WTC11 (cell line): ENCODE measurements at regions not wholly inside any gene's neighbourhood (a gene's known extent, or its start where the extent isn't known, plus 50 kb on each side); places are given as distances from the start of the nearest gene placed in this dataset.

ENCODE experiments used
- ATAC-seq: fragments of 200-7000 bp; cut with Tn5 transposase; 2 replicates; pipeline ENCODE4 v1.10.0; 2021; ENCODE audit warnings: mild to moderate bottlenecking, moderate library complexity
- CTCF ChIA-PET: fragments of 300-600 bp; sonication (Branson Sonifier 250); formaldehyde crosslinking; loops from one replicate; lab custom pipeline; 2021; ENCODE audit warnings: antibody characterized with exemption; lab: Charles Lee
- POLR2A ChIA-PET: fragments of 350-600 bp; sonication (Branson Sonifier 250); formaldehyde crosslinking; loops from one replicate; lab custom pipeline; 2021; ENCODE audit warnings: antibody characterized with exemption; lab: Charles Lee
- DNase-seq: peaks from one replicate; pipeline ENCODE4 v3.0.0; 2021; ENCODE audit warnings: low spot score
- H3K27ac Mint-ChIP-seq: 2 replicates; pipeline ENCODE4 v1.8.0; 2021; ENCODE audit warnings: mixed read lengths
- H3K27me3 Mint-ChIP-seq: 2 replicates; pipeline ENCODE4 v1.8.0; 2021; ENCODE audit warnings: low read depth, mild to moderate bottlenecking, moderate library complexity, mixed read lengths
- H3K36me3 Mint-ChIP-seq: 2 replicates; pipeline ENCODE4 v1.8.0; 2021; ENCODE audit warnings: mixed read lengths
- H3K4me1 Mint-ChIP-seq: 2 replicates; pipeline ENCODE4 v1.8.0; 2022; ENCODE audit warnings: mixed read lengths
- H3K4me3 Mint-ChIP-seq: 2 replicates; pipeline ENCODE4 v1.8.0; 2021; ENCODE audit warnings: mild to moderate bottlenecking, moderate library complexity, mixed read lengths
- H3K9me3 Mint-ChIP-seq: 2 replicates; pipeline ENCODE4 v1.8.0; 2021; ENCODE audit warnings: mixed read lengths
- AR ChIP-seq: fragments of 250-450 bp; sonication (Bioruptor Pico); IDR thresholded peaks from 2 replicates; pipeline ENCODE4 v1.9.0; 2021; ENCODE audit warnings: mild to moderate bottlenecking
- CBFB ChIP-seq: sonication (generic); formaldehyde crosslinking; IDR thresholded peaks from 2 replicates; pipeline ENCODE4 v1.8.1; 2022; ENCODE audit warnings: mild to moderate bottlenecking, low read depth, missing genetic modification reagents
- CREB1 ChIP-seq: sonication (generic); formaldehyde crosslinking; IDR thresholded peaks from 2 replicates; pipeline ENCODE4 v1.8.0; 2023; ENCODE audit warnings: mild to moderate bottlenecking, missing genetic modification reagents
- E2F1 ChIP-seq: sonication (generic); formaldehyde crosslinking; IDR thresholded peaks from 2 replicates; pipeline ENCODE4 v1.8.0; 2022; ENCODE audit warnings: mild to moderate bottlenecking, missing genetic modification reagents
- ESRRA ChIP-seq: sonication (generic); formaldehyde crosslinking; IDR thresholded peaks from 2 replicates; pipeline ENCODE4 v1.8.1; 2022; ENCODE audit warnings: mild to moderate bottlenecking, missing genetic modification reagents, borderline replicate concordance
- FOXP1 ChIP-seq: sonication (generic); formaldehyde crosslinking; IDR thresholded peaks from 2 replicates; pipeline ENCODE4 v1.8.0; 2022; ENCODE audit warnings: missing genetic modification reagents, mild to moderate bottlenecking, moderate library complexity, borderline replicate concordance
- GABPB1 ChIP-seq: sonication (generic); formaldehyde crosslinking; IDR thresholded peaks from 2 replicates; pipeline ENCODE4 v1.8.1; 2023; ENCODE audit warnings: mild to moderate bottlenecking, missing genetic modification reagents
- HMGXB4 ChIP-seq: sonication (generic); formaldehyde crosslinking; IDR thresholded peaks from 2 replicates; pipeline ENCODE4 v1.8.1; 2023; ENCODE audit warnings: mild to moderate bottlenecking, moderate library complexity, missing genetic modification reagents
- IRF2 ChIP-seq: sonication (generic); formaldehyde crosslinking; IDR thresholded peaks from 2 replicates; pipeline ENCODE4 v1.8.0; 2022; ENCODE audit warnings: low read depth, missing genetic modification reagents, borderline replicate concordance
- MXD4 ChIP-seq: fragments of 250-450 bp; sonication (Bioruptor Pico); IDR thresholded peaks from 2 replicates; pipeline ENCODE4 v1.8.0; 2021; ENCODE audit warnings: mild to moderate bottlenecking, moderate library complexity, borderline replicate concordance
- NFE2L1 ChIP-seq: sonication (generic); formaldehyde crosslinking; IDR thresholded peaks from 2 replicates; pipeline ENCODE4 v1.8.1; 2023; ENCODE audit warnings: missing genetic modification reagents
- NR2C2 ChIP-seq: sonication (generic); formaldehyde crosslinking; IDR thresholded peaks from 2 replicates; pipeline ENCODE4 v1.8.0; 2022; ENCODE audit warnings: mild to moderate bottlenecking, missing genetic modification reagents
- NR3C1 ChIP-seq: sonication (generic); formaldehyde crosslinking; conservative IDR thresholded peaks from 2 replicates; pipeline ENCODE4 v1.8.1; 2023; ENCODE audit warnings: low read depth, mild to moderate bottlenecking, missing genetic modification reagents
- TP53 ChIP-seq: sonication (generic); formaldehyde crosslinking; IDR thresholded peaks from 2 replicates; pipeline ENCODE4 v1.8.1; 2023; ENCODE audit warnings: mild to moderate bottlenecking, missing genetic modification reagents
- ZNF232 ChIP-seq: sonication (generic); formaldehyde crosslinking; IDR thresholded peaks from 2 replicates; pipeline ENCODE4 v1.8.0; 2022; ENCODE audit warnings: mild to moderate bottlenecking, missing genetic modification reagents
- ZNF396 ChIP-seq: fragments of 250-450 bp; sonication (Bioruptor Pico); IDR thresholded peaks from 2 replicates; pipeline ENCODE4 v1.8.0; 2021; ENCODE audit warnings: mild to moderate bottlenecking, moderate library complexity, borderline replicate concordance
- TF ChIP-seq, protein P1 (sequence below): sonication (generic); formaldehyde crosslinking; IDR thresholded peaks from 2 replicates; pipeline ENCODE4 v1.8.1; 2022; ENCODE audit warnings: mild to moderate bottlenecking, moderate library complexity, missing genetic modification reagents
- TF ChIP-seq, protein P2 (sequence below): fragments of 250-450 bp; sonication (Bioruptor Pico); IDR thresholded peaks from 2 replicates; pipeline ENCODE4 v1.9.0; 2021; ENCODE audit warnings: moderate library complexity, mild to moderate bottlenecking, inconsistent platforms, borderline replicate concordance
- TF ChIP-seq, protein P3 (sequence below): sonication (generic); formaldehyde crosslinking; IDR thresholded peaks from 2 replicates; pipeline ENCODE4 v1.8.0; 2023; ENCODE audit warnings: mild to moderate bottlenecking, missing genetic modification reagents
- TF ChIP-seq, protein P4 (sequence below): sonication (generic); formaldehyde crosslinking; IDR thresholded peaks from 2 replicates; pipeline ENCODE4 v1.8.0; 2022; ENCODE audit warnings: mild to moderate bottlenecking, missing genetic modification reagents
- TF ChIP-seq, protein P5 (sequence below): sonication (generic); formaldehyde crosslinking; IDR thresholded peaks from 2 replicates; pipeline ENCODE4 v1.8.1; 2023; ENCODE audit warnings: mild to moderate bottlenecking, missing genetic modification reagents
- TF ChIP-seq, protein P6 (sequence below): sonication (generic); formaldehyde crosslinking; IDR thresholded peaks from 2 replicates; pipeline ENCODE4 v1.8.1; 2022; ENCODE audit warnings: mild to moderate bottlenecking, missing genetic modification reagents, moderate library complexity, borderline replicate concordance

DNA sequence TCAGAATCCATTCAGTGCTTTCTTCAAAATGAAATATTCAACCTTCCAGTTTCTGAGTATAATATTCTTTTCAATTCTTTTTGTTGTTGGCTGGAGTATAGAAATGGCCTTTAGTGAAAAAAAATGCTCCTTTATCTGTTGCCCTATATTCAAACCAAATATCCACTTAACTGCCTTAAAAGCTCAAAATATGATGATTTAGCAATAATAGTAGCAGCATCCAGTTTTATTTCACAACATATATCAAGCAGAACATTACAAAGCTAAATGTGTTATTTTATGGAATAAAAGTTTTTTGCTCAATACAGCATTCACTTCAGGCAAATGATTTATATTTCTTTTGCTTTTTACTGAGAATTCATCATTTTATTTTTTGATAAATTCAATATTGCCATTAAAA, 322.4 kb upstream of the EYS start:
- Mint-ChIP-seq H3K36me3 (peaks cover 21% of the 10 kb centered on the region), H3K4me1 (no peaks in the 10 kb centered on the region), H3K27me3 (no peaks in the 10 kb centered on the region), H3K9me3 (peaks cover 31% of the 10 kb centered on the region), H3K4me3 (no peak overlapping the region), H3K27ac (no peak overlapping the region)
- ChIA-PET CTCF (no interaction called here), POLR2A (no interaction called here)
- DNase-seq (no peak), ATAC-seq (no peak)
- no peak for TF ChIP-seq IRF2 (CRISPR knock-in tag)
- TF ChIP-seq NFE2L1 (CRISPR knock-in tag) = no peak
- no peak for TF ChIP-seq ZNF232 (CRISPR knock-in tag)
- TF ChIP-seq, protein P1, sequence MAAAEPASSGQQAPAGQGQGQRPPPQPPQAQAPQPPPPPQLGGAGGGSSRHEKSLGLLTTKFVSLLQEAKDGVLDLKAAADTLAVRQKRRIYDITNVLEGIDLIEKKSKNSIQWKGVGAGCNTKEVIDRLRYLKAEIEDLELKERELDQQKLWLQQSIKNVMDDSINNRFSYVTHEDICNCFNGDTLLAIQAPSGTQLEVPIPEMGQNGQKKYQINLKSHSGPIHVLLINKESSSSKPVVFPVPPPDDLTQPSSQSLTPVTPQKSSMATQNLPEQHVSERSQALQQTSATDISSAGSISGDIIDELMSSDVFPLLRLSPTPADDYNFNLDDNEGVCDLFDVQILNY (CRISPR knock-in tag) = no peak
- TF ChIP-seq NR3C1 (CRISPR knock-in tag) = no peak
- TF ChIP-seq ESRRA (CRISPR knock-in tag) = no peak
- TF ChIP-seq AR (CRISPR knock-in tag) = no peak
- no peak for TF ChIP-seq FOXP1 (CRISPR knock-in tag)
- TF ChIP-seq ZNF396 (CRISPR knock-in tag) = no peak
- TF ChIP-seq MXD4 (CRISPR knock-in tag) = no peak
- TF ChIP-seq CREB1 = no peak
- TF ChIP-seq CBFB = no peak
- no peak for TF ChIP-seq HMGXB4 (CRISPR knock-in tag)
- TF ChIP-seq NR2C2 = no peak
- TF ChIP-seq E2F1 (CRISPR knock-in tag) = no peak
- TF ChIP-seq, protein P2, sequence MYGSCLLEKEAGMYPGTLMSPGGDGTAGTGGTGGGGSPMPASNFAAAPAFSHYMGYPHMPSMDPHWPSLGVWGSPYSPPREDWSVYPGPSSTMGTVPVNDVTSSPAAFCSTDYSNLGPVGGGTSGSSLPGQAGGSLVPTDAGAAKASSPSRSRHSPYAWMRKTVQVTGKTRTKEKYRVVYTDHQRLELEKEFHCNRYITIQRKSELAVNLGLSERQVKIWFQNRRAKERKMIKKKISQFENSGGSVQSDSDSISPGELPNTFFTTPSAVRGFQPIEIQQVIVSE = no peak
- TF ChIP-seq GABPB1 = no peak
- TF ChIP-seq, all 79 proteins: peak for 0

DNA sequence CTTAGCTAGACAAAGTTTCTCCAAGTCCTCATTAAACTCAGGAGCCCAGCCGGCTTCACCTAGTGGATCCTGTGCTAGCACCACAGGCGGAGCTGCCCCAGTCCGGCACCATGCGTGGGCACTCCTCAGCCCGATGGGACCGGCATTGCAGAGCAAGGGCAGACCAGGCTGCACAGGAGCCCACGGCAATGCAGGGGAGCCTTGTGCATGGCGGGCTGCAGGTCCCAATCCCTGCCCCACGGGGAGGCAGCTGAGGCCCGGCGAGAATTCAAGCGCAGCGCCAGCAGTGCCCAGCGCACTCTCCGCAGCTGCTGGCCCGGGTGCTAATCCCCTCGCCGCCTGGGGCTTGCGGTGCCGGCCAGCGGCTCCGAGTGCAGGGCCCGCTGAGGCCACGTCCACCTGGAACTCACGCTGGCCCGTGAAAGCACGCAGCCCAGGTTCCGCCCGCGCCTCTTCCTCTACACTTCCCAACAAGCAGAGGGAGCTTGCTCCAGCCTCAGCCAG, 292.3 kb upstream of the EYS start:
- Mint-ChIP-seq H3K27ac (no peak overlapping the region), H3K36me3 (peaks cover 22% of the 10 kb centered on the region), H3K4me3 (no peak overlapping the region), H3K27me3 (no peaks in the 10 kb centered on the region), H3K9me3 (peaks cover 40% of the 10 kb centered on the region), H3K4me1 (no peaks in the 10 kb centered on the region)
- DNase-seq = no peak
- POLR2A ChIA-PET = no interaction called here
- no peak for ATAC-seq
- CTCF ChIA-PET = no interaction called here
- TF ChIP-seq TP53 (CRISPR knock-in tag) (no peak), ESRRA (CRISPR knock-in tag) (no peak)
- TF ChIP-seq, protein P3, sequence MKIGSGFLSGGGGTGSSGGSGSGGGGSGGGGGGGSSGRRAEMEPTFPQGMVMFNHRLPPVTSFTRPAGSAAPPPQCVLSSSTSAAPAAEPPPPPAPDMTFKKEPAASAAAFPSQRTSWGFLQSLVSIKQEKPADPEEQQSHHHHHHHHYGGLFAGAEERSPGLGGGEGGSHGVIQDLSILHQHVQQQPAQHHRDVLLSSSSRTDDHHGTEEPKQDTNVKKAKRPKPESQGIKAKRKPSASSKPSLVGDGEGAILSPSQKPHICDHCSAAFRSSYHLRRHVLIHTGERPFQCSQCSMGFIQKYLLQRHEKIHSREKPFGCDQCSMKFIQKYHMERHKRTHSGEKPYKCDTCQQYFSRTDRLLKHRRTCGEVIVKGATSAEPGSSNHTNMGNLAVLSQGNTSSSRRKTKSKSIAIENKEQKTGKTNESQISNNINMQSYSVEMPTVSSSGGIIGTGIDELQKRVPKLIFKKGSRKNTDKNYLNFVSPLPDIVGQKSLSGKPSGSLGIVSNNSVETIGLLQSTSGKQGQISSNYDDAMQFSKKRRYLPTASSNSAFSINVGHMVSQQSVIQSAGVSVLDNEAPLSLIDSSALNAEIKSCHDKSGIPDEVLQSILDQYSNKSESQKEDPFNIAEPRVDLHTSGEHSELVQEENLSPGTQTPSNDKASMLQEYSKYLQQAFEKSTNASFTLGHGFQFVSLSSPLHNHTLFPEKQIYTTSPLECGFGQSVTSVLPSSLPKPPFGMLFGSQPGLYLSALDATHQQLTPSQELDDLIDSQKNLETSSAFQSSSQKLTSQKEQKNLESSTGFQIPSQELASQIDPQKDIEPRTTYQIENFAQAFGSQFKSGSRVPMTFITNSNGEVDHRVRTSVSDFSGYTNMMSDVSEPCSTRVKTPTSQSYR (CRISPR knock-in tag) = no peak
- TF ChIP-seq, protein P4, sequence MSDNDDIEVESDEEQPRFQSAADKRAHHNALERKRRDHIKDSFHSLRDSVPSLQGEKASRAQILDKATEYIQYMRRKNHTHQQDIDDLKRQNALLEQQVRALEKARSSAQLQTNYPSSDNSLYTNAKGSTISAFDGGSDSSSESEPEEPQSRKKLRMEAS (CRISPR knock-in tag) = no peak
- TF ChIP-seq, protein P5, sequence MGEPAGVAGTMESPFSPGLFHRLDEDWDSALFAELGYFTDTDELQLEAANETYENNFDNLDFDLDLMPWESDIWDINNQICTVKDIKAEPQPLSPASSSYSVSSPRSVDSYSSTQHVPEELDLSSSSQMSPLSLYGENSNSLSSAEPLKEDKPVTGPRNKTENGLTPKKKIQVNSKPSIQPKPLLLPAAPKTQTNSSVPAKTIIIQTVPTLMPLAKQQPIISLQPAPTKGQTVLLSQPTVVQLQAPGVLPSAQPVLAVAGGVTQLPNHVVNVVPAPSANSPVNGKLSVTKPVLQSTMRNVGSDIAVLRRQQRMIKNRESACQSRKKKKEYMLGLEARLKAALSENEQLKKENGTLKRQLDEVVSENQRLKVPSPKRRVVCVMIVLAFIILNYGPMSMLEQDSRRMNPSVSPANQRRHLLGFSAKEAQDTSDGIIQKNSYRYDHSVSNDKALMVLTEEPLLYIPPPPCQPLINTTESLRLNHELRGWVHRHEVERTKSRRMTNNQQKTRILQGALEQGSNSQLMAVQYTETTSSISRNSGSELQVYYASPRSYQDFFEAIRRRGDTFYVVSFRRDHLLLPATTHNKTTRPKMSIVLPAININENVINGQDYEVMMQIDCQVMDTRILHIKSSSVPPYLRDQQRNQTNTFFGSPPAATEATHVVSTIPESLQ (CRISPR knock-in tag) = no peak
- TF ChIP-seq, protein P6, sequence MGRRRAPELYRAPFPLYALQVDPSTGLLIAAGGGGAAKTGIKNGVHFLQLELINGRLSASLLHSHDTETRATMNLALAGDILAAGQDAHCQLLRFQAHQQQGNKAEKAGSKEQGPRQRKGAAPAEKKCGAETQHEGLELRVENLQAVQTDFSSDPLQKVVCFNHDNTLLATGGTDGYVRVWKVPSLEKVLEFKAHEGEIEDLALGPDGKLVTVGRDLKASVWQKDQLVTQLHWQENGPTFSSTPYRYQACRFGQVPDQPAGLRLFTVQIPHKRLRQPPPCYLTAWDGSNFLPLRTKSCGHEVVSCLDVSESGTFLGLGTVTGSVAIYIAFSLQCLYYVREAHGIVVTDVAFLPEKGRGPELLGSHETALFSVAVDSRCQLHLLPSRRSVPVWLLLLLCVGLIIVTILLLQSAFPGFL (CRISPR knock-in tag) = no peak
